ENCODE measurements at regions not wholly inside any gene's neighbourhood (a gene's known extent, or its start where the extent isn't known, plus 50 kb on each side); places are given as distances from the start of the nearest gene placed in this dataset.

DNA sequence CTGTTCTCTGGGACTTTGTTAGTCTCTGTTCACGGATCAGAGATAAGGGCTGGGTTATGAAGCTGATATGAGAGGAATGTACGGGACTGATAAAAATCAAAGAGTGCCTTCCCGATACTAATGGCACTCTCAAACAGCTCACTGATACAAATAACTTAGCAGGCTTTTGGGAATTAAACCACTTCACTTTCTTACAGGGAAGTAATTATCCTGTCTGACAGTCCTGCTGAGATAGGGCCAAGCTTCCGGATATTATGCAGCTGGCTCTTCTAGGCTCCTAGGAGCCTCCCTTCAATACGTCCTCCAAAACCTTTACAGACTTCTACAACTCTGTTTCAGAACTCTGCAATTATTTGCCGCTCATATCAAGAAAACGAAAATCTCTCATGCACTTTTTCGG is 418.0 kb downstream of the NLGN4X start:
- TF ChIP-seq, protein P1, sequence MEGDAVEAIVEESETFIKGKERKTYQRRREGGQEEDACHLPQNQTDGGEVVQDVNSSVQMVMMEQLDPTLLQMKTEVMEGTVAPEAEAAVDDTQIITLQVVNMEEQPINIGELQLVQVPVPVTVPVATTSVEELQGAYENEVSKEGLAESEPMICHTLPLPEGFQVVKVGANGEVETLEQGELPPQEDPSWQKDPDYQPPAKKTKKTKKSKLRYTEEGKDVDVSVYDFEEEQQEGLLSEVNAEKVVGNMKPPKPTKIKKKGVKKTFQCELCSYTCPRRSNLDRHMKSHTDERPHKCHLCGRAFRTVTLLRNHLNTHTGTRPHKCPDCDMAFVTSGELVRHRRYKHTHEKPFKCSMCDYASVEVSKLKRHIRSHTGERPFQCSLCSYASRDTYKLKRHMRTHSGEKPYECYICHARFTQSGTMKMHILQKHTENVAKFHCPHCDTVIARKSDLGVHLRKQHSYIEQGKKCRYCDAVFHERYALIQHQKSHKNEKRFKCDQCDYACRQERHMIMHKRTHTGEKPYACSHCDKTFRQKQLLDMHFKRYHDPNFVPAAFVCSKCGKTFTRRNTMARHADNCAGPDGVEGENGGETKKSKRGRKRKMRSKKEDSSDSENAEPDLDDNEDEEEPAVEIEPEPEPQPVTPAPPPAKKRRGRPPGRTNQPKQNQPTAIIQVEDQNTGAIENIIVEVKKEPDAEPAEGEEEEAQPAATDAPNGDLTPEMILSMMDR (IDR thresholded peaks at IDR 0.05): no peak
- TF ChIP-seq ZFX (IDR thresholded peaks at IDR 0.05; ENCODE audit: borderline replicate concordance): no peak
